CD14-positive monocyte (primary cell): ENCODE measurements at regions not wholly inside any gene's neighbourhood (a gene's known extent, or its start where the extent isn't known, plus 50 kb on each side); places are given as distances from the start of the nearest gene placed in this dataset.
"Not testable (repeated sequence)": the region's sequence is repeated elsewhere in the genome, so short reads cannot be mapped to it uniquely, and the experiment has no call there.

Experiments
- DNase-seq, 3 donors: peaks; one replicate each; pipeline ENCODE4 v3.0.0-alpha.2; 2011 to 2022
- H2AFZ ChIP-seq: 2 replicates; pipeline ENCODE4 v1.6.0; 2012; ENCODE audit warnings: mild to moderate bottlenecking, low read depth, low read length, inconsistent platforms; ENCODE audit not compliant: insufficient read depth, poor library complexity, severe bottlenecking
- H3K27ac ChIP-seq, 2 donors: 1 replicate in 1 of 2; 2 replicates in 1 of 2; pipeline ENCODE4 v1.5.1; 2012 to 2013; ENCODE audit warnings: low read length in 2 of 2, control low read depth in 1 of 2, inconsistent platforms in 1 of 2, low read depth in 1 of 2, mild to moderate bottlenecking in 1 of 2
- H3K27me3 ChIP-seq, 2 donors: one replicate each; pipeline versions ENCODE4 v1.6.0 to v1.6.1; 2011 to 2013; ENCODE audit warnings: low read length in 2 of 2; ENCODE audit not compliant: control insufficient read depth in 2 of 2, insufficient read depth in 2 of 2
- H3K36me3 ChIP-seq, 2 donors: replicated peaks in 1 of 2; 1 replicate in 1 of 2; 2 replicates in 1 of 2; pipeline versions ENCODE4 v1.5.1 to v1.6.1; 2012 to 2013; ENCODE audit warnings: low read length in 2 of 2, control low read depth in 1 of 2, inconsistent platforms in 1 of 2, mild to moderate bottlenecking in 1 of 2; ENCODE audit not compliant: insufficient read depth in 2 of 2, control insufficient read depth in 1 of 2
- H3K4me1 ChIP-seq, 2 donors: 1 replicate in 1 of 2; 2 replicates in 1 of 2; pipeline versions ENCODE4 v1.5.1 to v1.6.1; 2012 to 2013; ENCODE audit warnings: low read length in 2 of 2, control low read depth in 1 of 2, inconsistent platforms in 1 of 2, mild to moderate bottlenecking in 1 of 2, moderate library complexity in 1 of 2; ENCODE audit not compliant: insufficient read depth in 2 of 2, control insufficient read depth in 1 of 2
- H3K4me2 ChIP-seq: replicated peaks from 2 replicates; pipeline ENCODE3; 2012; ENCODE audit warnings: low read length, moderate library complexity, mild to moderate bottlenecking; ENCODE audit not compliant: poor library complexity, severe bottlenecking; ENCODE audit errors: extremely low read depth
- H3K4me3 ChIP-seq, 3 experiments: fragments of 200-600 bp in 1 of 3; sonication (generic) in 1 of 3; replicated peaks in 1 of 3; 1 replicate in 2 of 3; 2 replicates in 1 of 3; pipeline ENCODE4 v1.5.1; 2011 to 2013; ENCODE audit warnings: low read length in 3 of 3, mild to moderate bottlenecking in 3 of 3, control low read depth in 2 of 3, low read depth in 2 of 3, inconsistent platforms in 1 of 3, moderate library complexity in 1 of 3
- H3K79me2 ChIP-seq: 2 replicates; pipeline ENCODE4 v1.6.0; 2012; ENCODE audit warnings: mild to moderate bottlenecking, control low read depth, inconsistent platforms, low read length, moderate library complexity; ENCODE audit not compliant: insufficient read depth
- H3K9ac ChIP-seq: 2 replicates; pipeline ENCODE4 v1.6.0; 2017; ENCODE audit warnings: low read length, mild to moderate bottlenecking; ENCODE audit not compliant: insufficient read depth, poor library complexity, severe bottlenecking
- H3K9me3 ChIP-seq, 2 donors: replicated peaks in 1 of 2; 1 replicate in 1 of 2; 2 replicates in 1 of 2; pipeline versions ENCODE4 v1.5.1 to v1.6.1; 2012 to 2013; ENCODE audit warnings: low read length in 2 of 2, control low read depth in 1 of 2; ENCODE audit not compliant: control insufficient read depth in 1 of 2, insufficient read depth in 1 of 2
- H4K20me1 ChIP-seq: 2 replicates; pipeline ENCODE4 v1.6.0; 2012; ENCODE audit warnings: mild to moderate bottlenecking, low read length, control low read depth, moderate library complexity; ENCODE audit not compliant: insufficient read depth
- H3K27ac Mint-ChIP-seq, 7 donors: one replicate each; pipeline ENCODE4 v1.8.0; 2020; ENCODE audit warnings: mild to moderate bottlenecking in 7 of 7, mixed read lengths in 7 of 7, moderate library complexity in 6 of 7, inconsistent platforms in 2 of 7
- H3K27me3 Mint-ChIP-seq, 3 donors: one replicate each; pipeline ENCODE4 v1.8.0; 2021 to 2022; ENCODE audit warnings: low read depth in 3 of 3, mild to moderate bottlenecking in 3 of 3, mixed read lengths in 3 of 3, moderate library complexity in 3 of 3, inconsistent platforms in 1 of 3
- H3K36me3 Mint-ChIP-seq, 2 donors: one replicate each; pipeline ENCODE4 v1.8.0; 2020; ENCODE audit warnings: mixed read lengths in 2 of 2, inconsistent platforms in 1 of 2, mild to moderate bottlenecking in 1 of 2
- H3K4me1 Mint-ChIP-seq: one replicate; pipeline ENCODE4 v1.8.0; 2020; ENCODE audit warnings: mild to moderate bottlenecking, mixed read lengths
- H3K4me3 Mint-ChIP-seq, 2 donors: one replicate each; pipeline ENCODE4 v1.8.0; 2020; ENCODE audit warnings: mild to moderate bottlenecking in 2 of 2, mixed read lengths in 2 of 2, moderate library complexity in 1 of 2
- H3K9me3 Mint-ChIP-seq, 7 donors: one replicate each; pipeline ENCODE4 v1.8.0; 2020 to 2022; ENCODE audit warnings: mixed read lengths in 7 of 7, mild to moderate bottlenecking in 6 of 7, moderate library complexity in 6 of 7, inconsistent platforms in 2 of 7
- CTCF ChIP-seq: fragments of 200-600 bp; IDR thresholded peaks from one replicate; pipeline ENCODE4 v1.8.0; 2022; ENCODE audit warnings: antibody characterized with exemption, mild to moderate bottlenecking
- WGBS: methylation state at CpG from one replicate; pipeline ENCODE4 v1.1.5; 2013; ENCODE audit warnings: missing lambda C conversion rate; ENCODE audit not compliant: insufficient coverage; 5-methylcytosine and 5-hydroxymethylcytosine counted together
- intact Hi-C, 2 donors: fragments of 100-400 bp; cut with micrococcal nuclease; formaldehyde crosslinking; loops; one replicate each; pipeline versions ENCODE4 v1.15.0 to v1.15.1; 2023

GRCh38 chr2:12569929-12570328 lies 146.8 kb upstream of the TRIB2 start:
- H3K27ac ChIP-seq, intact Hi-C loops: not testable (repeated sequence)

GRCh38 chr2:12577091-12577490 lies 139.6 kb upstream of the TRIB2 start:
- Histone ChIP-seq H3K36me3 (no peaks in the 10 kb centered on the region), H3K27ac (no peak overlapping the region), H3K4me2 (no peak overlapping the region), H3K4me3 (no peak overlapping the region), H3K9ac (no peak overlapping the region), H3K27me3 (no peaks in the 10 kb centered on the region), H3K4me1 (no peaks in the 10 kb centered on the region), H3K79me2 (no peaks in the 10 kb centered on the region), H4K20me1 (no peaks in the 10 kb centered on the region), H2AFZ (no peak overlapping the region), H3K9me3 (no peaks in the 10 kb centered on the region)
- intact Hi-C loops, result no loop called here
- Mint-ChIP-seq H3K4me1 (no peaks in the 10 kb centered on the region), H3K4me3 (no peak overlapping the region), H3K36me3 (no peaks in the 10 kb centered on the region), H3K27me3 (peaks cover 0 to 5% (median 3%) of the 10 kb centered on the region in 3 donors), H3K9me3 (peaks cover 0 to 5% (median 0%) of the 10 kb centered on the region in 7 donors), H3K27ac (no peak overlapping the region)
- TF ChIP-seq CTCF, result no peak
- no peak for DNase-seq

More at GRCh38 chr2:12569929-12570328, 146.8 kb upstream of the TRIB2 start:
- H3K9me3 ChIP-seq, DNase-seq, H3K9ac ChIP-seq, H3K4me1 Mint-ChIP-seq, H2AFZ ChIP-seq, H3K4me3 Mint-ChIP-seq, H4K20me1 ChIP-seq, H3K27me3 ChIP-seq, H3K79me2 ChIP-seq, H3K4me2 ChIP-seq, H3K27ac Mint-ChIP-seq, H3K36me3 Mint-ChIP-seq, H3K4me3 ChIP-seq, H3K4me1 ChIP-seq, H3K36me3 ChIP-seq, H3K9me3 Mint-ChIP-seq: not testable (repeated sequence)
- WGBS, result 94% methylated on average over 6 of the region's 8 CpGs
- H3K27me3 Mint-ChIP-seq, result peaks cover 10 to 14% (median 10%) of the 10 kb centered on the region in 3 donors
